BJ (cell line): ENCODE measurements at regions not wholly inside any gene's neighbourhood (a gene's known extent, or its start where the extent isn't known, plus 50 kb on each side); places are given as distances from the start of the nearest gene placed in this dataset.

Experiments
- CTCF ChIA-PET: fragments of 350-600 bp; formaldehyde crosslinking; extraction: SDS; loops from one replicate; lab custom pipeline; 2021; ENCODE audit warnings: antibody characterized with exemption, inconsistent platforms; lab: Yijun Ruan, JAX
- POLR2A ChIA-PET: fragments of 300-600 bp; sonication (Branson Sonifier 250); formaldehyde crosslinking; extraction: SDS; loops from one replicate; lab custom pipeline; 2021; ENCODE audit warnings: antibody characterized with exemption; lab: Charles Lee
- DNase-seq: peaks from one replicate; pipeline ENCODE4 v3.0.0-alpha.2; 2011; ENCODE audit warnings: low read depth
- H3K27me3 ChIP-seq: 2 replicates; pipeline ENCODE4 v1.6.0; 2011; ENCODE audit warnings: low read length; ENCODE audit not compliant: control insufficient read depth, insufficient read depth
- H3K36me3 ChIP-seq: 2 replicates; pipeline ENCODE4 v1.5.1; 2011; ENCODE audit warnings: low read length; ENCODE audit not compliant: control insufficient read depth, insufficient read depth
- H3K4me3 ChIP-seq: 2 replicates; pipeline ENCODE4 v1.5.1; 2011; ENCODE audit warnings: low read depth, mild to moderate bottlenecking, control low read depth, low read length
- CTCF ChIP-seq: IDR thresholded peaks from 2 replicates; pipeline ENCODE4 v1.5.1; 2011; ENCODE audit warnings: low read depth, mild to moderate bottlenecking, control low read depth, inconsistent platforms, low read length, moderate library complexity; ENCODE audit not compliant: insufficient read depth

GRCh38 chr10:64535131-64535867, 1014.1 kb downstream of the REEP3 start:
- CTCF ChIA-PET, result no interaction called here
- Histone ChIP-seq H3K36me3 (no peaks in the 10 kb centered on the region), H3K4me3 (no peak overlapping the region), H3K27me3 (no peaks in the 10 kb centered on the region)
- POLR2A ChIA-PET, result no interaction called here
- TF ChIP-seq CTCF, result no peak
- no peak for DNase-seq

GRCh38 chr10:64537112-64537511, 1015.9 kb downstream of the REEP3 start:
- CTCF ChIA-PET, result no interaction called here
- TF ChIP-seq CTCF, result no peak
- DNase-seq, result no peak
- Histone ChIP-seq H3K27me3 (no peaks in the 10 kb centered on the region), H3K4me3 (no peak overlapping the region), H3K36me3 (no peaks in the 10 kb centered on the region)
- POLR2A ChIA-PET, result no interaction called here

- no peak for DNase-seq
- TF ChIP-seq CTCF, result no peak
- ChIA-PET POLR2A (no interaction called here), CTCF (no interaction called here)
- Histone ChIP-seq H3K4me3 (no peak overlapping the region), H3K27me3 (no peaks in the 10 kb centered on the region), H3K36me3 (no peaks in the 10 kb centered on the region)
These were observed 1016.7 kb downstream of the REEP3 start for GRCh38 chr10:64537928-64538327.

GRCh38 chr10:64546073-64546472, 1024.9 kb downstream of the REEP3 start:
- CTCF ChIA-PET, result interaction anchor here (0.6 kb wide), 1 partner anchor 152 kb away, joined by 3 read pairs; no protein-coding TSS in a partner anchor
- POLR2A ChIA-PET, result no interaction called here
- DNase-seq, result no peak
- TF ChIP-seq CTCF, result no peak
- no peaks in the 10 kb centered on the region for H3K36me3 ChIP-seq
- H3K27me3 ChIP-seq, result no peaks in the 10 kb centered on the region
- no peak overlapping the region for H3K4me3 ChIP-seq

GRCh38 chr10:64547168-64547567, 1026.0 kb downstream of the REEP3 start:
- CTCF ChIA-PET, result no interaction called here
- POLR2A ChIA-PET, result no interaction called here
- no peak for DNase-seq
- TF ChIP-seq CTCF, result no peak
- no peaks in the 10 kb centered on the region for H3K27me3 ChIP-seq
- H3K4me3 ChIP-seq, result no peak overlapping the region
- H3K36me3 ChIP-seq, result no peaks in the 10 kb centered on the region
